K562 (cell line): ENCODE measurements at regions not wholly inside any gene's neighbourhood (a gene's known extent, or its start where the extent isn't known, plus 50 kb on each side); places are given as distances from the start of the nearest gene placed in this dataset.

Experiments
- ATF1 ChIP-seq, 2 experiments: fragments of 450-650 bp in 1 of 2; IDR thresholded peaks; 2 replicates each; pipeline ENCODE4 v1.6.1; 2016; ENCODE audit warnings: missing compliant biosample characterization in 1 of 2, missing genetic modification characterization in 1 of 2
- FOXA1 ChIP-seq: fragments of 450-650 bp; IDR thresholded peaks from 2 replicates; pipeline ENCODE4 v1.6.1; 2016; ENCODE audit warnings: mild to moderate bottlenecking, borderline replicate concordance
- NRF1 ChIP-seq, 2 experiments: fragments of 450-650 bp; IDR thresholded peaks in 1 of 2; conservative IDR thresholded peaks in 1 of 2; 2 replicates each; pipeline ENCODE4 v1.6.1; 2014; ENCODE audit warnings: mild to moderate bottlenecking in 2 of 2
- PHB ChIP-seq: fragments of 250-450 bp; sonication (Bioruptor Pico); IDR thresholded peaks from 2 replicates; pipeline ENCODE4 v1.5.0; 2021
- POLR2A ChIP-seq: fragments of 450-650 bp; conservative IDR thresholded peaks from 2 replicates; pipeline ENCODE4 v1.6.1; 2016
- PTTG1 ChIP-seq: fragments of 450-650 bp; IDR thresholded peaks from 2 replicates; pipeline ENCODE4 v1.6.1; 2016; ENCODE audit warnings: low read depth, mild to moderate bottlenecking, missing genetic modification characterization, missing compliant biosample characterization
- TARDBP ChIP-seq: fragments of 450-650 bp; IDR thresholded peaks from 2 replicates; pipeline ENCODE4 v1.6.1; 2016
- TCF3 ChIP-seq: sonication (generic); formaldehyde crosslinking; IDR thresholded peaks from 2 replicates; pipeline ENCODE4 v1.4.0; 2020; ENCODE audit warnings: mild to moderate bottlenecking, missing genetic modification reagents
- ZBTB8A ChIP-seq: fragments of 450-650 bp; IDR thresholded peaks from 2 replicates; pipeline ENCODE4 v1.6.1; 2018; ENCODE audit warnings: mild to moderate bottlenecking, moderate library complexity; ENCODE audit not compliant: partially characterized antibody
- ZNF324 ChIP-seq: fragments of 250-450 bp; sonication (Bioruptor Pico); IDR thresholded peaks from 2 replicates; pipeline ENCODE4 v1.4.0; 2020; ENCODE audit warnings: mild to moderate bottlenecking
- TF ChIP-seq, protein P1 (sequence below): fragments of 250-450 bp; sonication (Bioruptor Pico); IDR thresholded peaks from 2 replicates; pipeline ENCODE4 v1.9.0; 2021; ENCODE audit warnings: mild to moderate bottlenecking, inconsistent platforms
- TF ChIP-seq, protein P2 (sequence below): sonication (generic); formaldehyde crosslinking; IDR thresholded peaks from 2 replicates; pipeline ENCODE4 v1.8.0; 2022; ENCODE audit warnings: mild to moderate bottlenecking, missing genetic modification reagents
- TF ChIP-seq, protein P3 (sequence below), 3 experiments: IDR thresholded peaks in 2 of 3; conservative IDR thresholded peaks in 1 of 3; 2 replicates each; pipeline ENCODE4 v1.5.1; 2011 to 2012; ENCODE audit warnings: low read length in 3 of 3, mild to moderate bottlenecking in 3 of 3, control low read depth in 2 of 3, improper control_type of control experiment in 1 of 3, inconsistent platforms in 1 of 3, low read depth in 1 of 3, mixed read lengths in 1 of 3, moderate library complexity in 1 of 3; ENCODE audit not compliant: insufficient read depth in 2 of 3

DNA sequence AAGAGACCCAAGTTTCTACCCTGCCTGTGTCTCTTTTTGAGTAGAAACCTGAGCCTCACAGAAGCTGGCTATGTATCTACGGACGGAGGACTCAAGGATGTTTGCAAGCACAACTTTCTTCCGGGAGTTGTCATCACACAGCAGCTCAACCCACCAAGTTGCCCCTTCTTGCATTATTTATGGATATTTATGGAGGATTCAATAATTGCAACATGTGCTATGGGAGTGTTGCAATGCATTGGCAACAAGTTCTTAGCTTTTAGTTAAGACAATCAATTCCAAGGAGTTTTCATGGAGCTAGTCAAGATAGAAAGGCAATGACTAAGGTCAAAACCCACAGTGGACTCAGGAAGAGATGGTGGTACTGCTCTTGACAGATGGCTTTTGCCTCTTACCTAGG lies 336.9 kb downstream of the ENC1 start:
- TF ChIP-seq ZNF324 (CRISPR knock-in tag) (no peak), NRF1 (conservative IDR thresholded peaks at IDR 0.05 in 1 of 2, IDR thresholded peaks at IDR 0.05 in 1 of 2) (no peak), ZBTB8A (no peak), TCF3 (CRISPR knock-in tag) (no peak), ATF1 (CRISPR knock-in tag; IDR thresholded peaks at IDR 0.05) (no peak), ATF1 (tag; IDR thresholded peaks at IDR 0.05) (no peak), TARDBP (no peak), FOXA1 (no peak), PTTG1 (no peak), PHB (CRISPR knock-in tag) (no peak), POLR2A (no peak)
- TF ChIP-seq, protein P1, sequence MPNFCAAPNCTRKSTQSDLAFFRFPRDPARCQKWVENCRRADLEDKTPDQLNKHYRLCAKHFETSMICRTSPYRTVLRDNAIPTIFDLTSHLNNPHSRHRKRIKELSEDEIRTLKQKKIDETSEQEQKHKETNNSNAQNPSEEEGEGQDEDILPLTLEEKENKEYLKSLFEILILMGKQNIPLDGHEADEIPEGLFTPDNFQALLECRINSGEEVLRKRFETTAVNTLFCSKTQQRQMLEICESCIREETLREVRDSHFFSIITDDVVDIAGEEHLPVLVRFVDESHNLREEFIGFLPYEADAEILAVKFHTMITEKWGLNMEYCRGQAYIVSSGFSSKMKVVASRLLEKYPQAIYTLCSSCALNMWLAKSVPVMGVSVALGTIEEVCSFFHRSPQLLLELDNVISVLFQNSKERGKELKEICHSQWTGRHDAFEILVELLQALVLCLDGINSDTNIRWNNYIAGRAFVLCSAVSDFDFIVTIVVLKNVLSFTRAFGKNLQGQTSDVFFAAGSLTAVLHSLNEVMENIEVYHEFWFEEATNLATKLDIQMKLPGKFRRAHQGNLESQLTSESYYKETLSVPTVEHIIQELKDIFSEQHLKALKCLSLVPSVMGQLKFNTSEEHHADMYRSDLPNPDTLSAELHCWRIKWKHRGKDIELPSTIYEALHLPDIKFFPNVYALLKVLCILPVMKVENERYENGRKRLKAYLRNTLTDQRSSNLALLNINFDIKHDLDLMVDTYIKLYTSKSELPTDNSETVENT, result no peak
- TF ChIP-seq, protein P2, sequence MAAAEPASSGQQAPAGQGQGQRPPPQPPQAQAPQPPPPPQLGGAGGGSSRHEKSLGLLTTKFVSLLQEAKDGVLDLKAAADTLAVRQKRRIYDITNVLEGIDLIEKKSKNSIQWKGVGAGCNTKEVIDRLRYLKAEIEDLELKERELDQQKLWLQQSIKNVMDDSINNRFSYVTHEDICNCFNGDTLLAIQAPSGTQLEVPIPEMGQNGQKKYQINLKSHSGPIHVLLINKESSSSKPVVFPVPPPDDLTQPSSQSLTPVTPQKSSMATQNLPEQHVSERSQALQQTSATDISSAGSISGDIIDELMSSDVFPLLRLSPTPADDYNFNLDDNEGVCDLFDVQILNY (CRISPR knock-in tag), result no peak
- TF ChIP-seq, protein P3, sequence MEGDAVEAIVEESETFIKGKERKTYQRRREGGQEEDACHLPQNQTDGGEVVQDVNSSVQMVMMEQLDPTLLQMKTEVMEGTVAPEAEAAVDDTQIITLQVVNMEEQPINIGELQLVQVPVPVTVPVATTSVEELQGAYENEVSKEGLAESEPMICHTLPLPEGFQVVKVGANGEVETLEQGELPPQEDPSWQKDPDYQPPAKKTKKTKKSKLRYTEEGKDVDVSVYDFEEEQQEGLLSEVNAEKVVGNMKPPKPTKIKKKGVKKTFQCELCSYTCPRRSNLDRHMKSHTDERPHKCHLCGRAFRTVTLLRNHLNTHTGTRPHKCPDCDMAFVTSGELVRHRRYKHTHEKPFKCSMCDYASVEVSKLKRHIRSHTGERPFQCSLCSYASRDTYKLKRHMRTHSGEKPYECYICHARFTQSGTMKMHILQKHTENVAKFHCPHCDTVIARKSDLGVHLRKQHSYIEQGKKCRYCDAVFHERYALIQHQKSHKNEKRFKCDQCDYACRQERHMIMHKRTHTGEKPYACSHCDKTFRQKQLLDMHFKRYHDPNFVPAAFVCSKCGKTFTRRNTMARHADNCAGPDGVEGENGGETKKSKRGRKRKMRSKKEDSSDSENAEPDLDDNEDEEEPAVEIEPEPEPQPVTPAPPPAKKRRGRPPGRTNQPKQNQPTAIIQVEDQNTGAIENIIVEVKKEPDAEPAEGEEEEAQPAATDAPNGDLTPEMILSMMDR (IDR thresholded peaks at IDR 0.05 in 2 of 3, conservative IDR thresholded peaks at IDR 0.05 in 1 of 3; ENCODE audit: insufficient read depth in 2 of 3, low read depth in 1 of 3, low read length in 3 of 3), result no peak
